ES-I3 (cell line): ENCODE measurements at regions not wholly inside any gene's neighbourhood (a gene's known extent, or its start where the extent isn't known, plus 50 kb on each side); places are given as distances from the start of the nearest gene placed in this dataset.

Experiments
- H3K36me3 ChIP-seq: 2 replicates; pipeline ENCODE4 v1.6.1; 2013; ENCODE audit warnings: mild to moderate bottlenecking, low read length, control low read depth, moderate library complexity; ENCODE audit not compliant: insufficient read depth
- H3K4me1 ChIP-seq: 2 replicates; pipeline ENCODE4 v1.6.1; 2013; ENCODE audit warnings: mild to moderate bottlenecking, control low read depth, low read length; ENCODE audit not compliant: insufficient read depth
- H3K9ac ChIP-seq: 2 replicates; pipeline ENCODE4 v1.6.1; 2013; ENCODE audit warnings: low read depth, mild to moderate bottlenecking, low read length, moderate library complexity
- H3K9me3 ChIP-seq: 2 replicates; pipeline ENCODE4 v1.6.1; 2013; ENCODE audit warnings: mild to moderate bottlenecking, low read length, moderate library complexity; ENCODE audit not compliant: control insufficient read depth, insufficient read depth

- H3K4me1 ChIP-seq: no peaks in the 10 kb centered on the region
- no peak overlapping the region for H3K9ac ChIP-seq
- no peaks in the 10 kb centered on the region for H3K36me3 ChIP-seq
- no peaks in the 10 kb centered on the region for H3K9me3 ChIP-seq
These were observed 1518.4 kb downstream of the UQCRFS1 start for GRCh38 chr19:27694361-27695055.

- Histone ChIP-seq H3K9ac (no peak overlapping the region), H3K36me3 (no peaks in the 10 kb centered on the region), H3K9me3 (no peaks in the 10 kb centered on the region), H3K4me1 (no peaks in the 10 kb centered on the region)
These were observed 1521.0 kb downstream of the UQCRFS1 start for GRCh38 chr19:27691991-27692390.

- Histone ChIP-seq H3K4me1 (no peaks in the 10 kb centered on the region), H3K9me3 (no peaks in the 10 kb centered on the region), H3K36me3 (no peaks in the 10 kb centered on the region), H3K9ac (no peak overlapping the region)
These were observed 1523.2 kb downstream of the UQCRFS1 start for GRCh38 chr19:27689734-27690241.

- Histone ChIP-seq H3K4me1 (no peaks in the 10 kb centered on the region), H3K9me3 (no peaks in the 10 kb centered on the region), H3K36me3 (no peaks in the 10 kb centered on the region), H3K9ac (no peak overlapping the region)
These were observed 1528.7 kb downstream of the UQCRFS1 start for GRCh38 chr19:27684293-27684692.

- Histone ChIP-seq H3K9me3 (no peaks in the 10 kb centered on the region), H3K36me3 (no peaks in the 10 kb centered on the region), H3K9ac (no peak overlapping the region), H3K4me1 (no peaks in the 10 kb centered on the region)
These were observed 1531.0 kb downstream of the UQCRFS1 start for GRCh38 chr19:27681972-27682371.

- Histone ChIP-seq H3K4me1 (no peaks in the 10 kb centered on the region), H3K36me3 (no peaks in the 10 kb centered on the region), H3K9me3 (no peaks in the 10 kb centered on the region), H3K9ac (no peak overlapping the region)
These were observed 1533.0 kb downstream of the UQCRFS1 start for GRCh38 chr19:27679905-27680304.

GRCh38 chr19:27679399-27679798 is 1533.6 kb downstream of the UQCRFS1 start:
- H3K9ac ChIP-seq: no peak overlapping the region
- no peaks in the 10 kb centered on the region for H3K4me1 ChIP-seq
- no peaks in the 10 kb centered on the region for H3K9me3 ChIP-seq
- no peaks in the 10 kb centered on the region for H3K36me3 ChIP-seq

GRCh38 chr19:27676877-27677276 is 1536.1 kb downstream of the UQCRFS1 start:
- H3K9me3 ChIP-seq: no peaks in the 10 kb centered on the region
- H3K9ac ChIP-seq: no peak overlapping the region
- H3K4me1 ChIP-seq: no peaks in the 10 kb centered on the region
- no peaks in the 10 kb centered on the region for H3K36me3 ChIP-seq

GRCh38 chr19:27676334-27676733 is 1536.6 kb downstream of the UQCRFS1 start:
- no peaks in the 10 kb centered on the region for H3K36me3 ChIP-seq
- no peaks in the 10 kb centered on the region for H3K4me1 ChIP-seq
- H3K9me3 ChIP-seq: no peaks in the 10 kb centered on the region
- no peak overlapping the region for H3K9ac ChIP-seq

- Histone ChIP-seq H3K4me1 (no peaks in the 10 kb centered on the region), H3K9ac (no peak overlapping the region), H3K36me3 (no peaks in the 10 kb centered on the region), H3K9me3 (no peaks in the 10 kb centered on the region)
These were observed 1537.2 kb downstream of the UQCRFS1 start for GRCh38 chr19:27675771-27676170.

- Histone ChIP-seq H3K9me3 (no peaks in the 10 kb centered on the region), H3K9ac (no peak overlapping the region), H3K4me1 (no peaks in the 10 kb centered on the region), H3K36me3 (no peaks in the 10 kb centered on the region)
These were observed 1538.2 kb downstream of the UQCRFS1 start for GRCh38 chr19:27674701-27675100.

GRCh38 chr19:27673986-27674385 is 1539.0 kb downstream of the UQCRFS1 start:
- H3K4me1 ChIP-seq: no peaks in the 10 kb centered on the region
- H3K36me3 ChIP-seq: no peaks in the 10 kb centered on the region
- H3K9me3 ChIP-seq: no peaks in the 10 kb centered on the region
- H3K9ac ChIP-seq: no peak overlapping the region

- Histone ChIP-seq H3K9me3 (no peaks in the 10 kb centered on the region), H3K4me1 (no peaks in the 10 kb centered on the region), H3K9ac (no peak overlapping the region), H3K36me3 (no peaks in the 10 kb centered on the region)
These were observed 1540.5 kb downstream of the UQCRFS1 start for GRCh38 chr19:27672309-27673047.

- Histone ChIP-seq H3K36me3 (no peaks in the 10 kb centered on the region), H3K4me1 (no peaks in the 10 kb centered on the region), H3K9me3 (no peaks in the 10 kb centered on the region), H3K9ac (no peak overlapping the region)
These were observed 1541.1 kb downstream of the UQCRFS1 start for GRCh38 chr19:27671876-27672275.

GRCh38 chr19:27660428-27660827 is 1552.5 kb downstream of the UQCRFS1 start:
- Histone ChIP-seq H3K4me1 (no peaks in the 10 kb centered on the region), H3K9ac (no peak overlapping the region), H3K36me3 (no peaks in the 10 kb centered on the region), H3K9me3 (no peaks in the 10 kb centered on the region)
